ENCODE measurements at regions not wholly inside any gene's neighbourhood (a gene's known extent, or its start where the extent isn't known, plus 50 kb on each side); places are given as distances from the start of the nearest gene placed in this dataset.
A peak's percentile ranks its signal among the peaks of the same experiment; 100 is the strongest.
"Not testable (repeated sequence)": the region's sequence is repeated elsewhere in the genome, so short reads cannot be mapped to it uniquely, and the experiment has no call there.

DNA sequence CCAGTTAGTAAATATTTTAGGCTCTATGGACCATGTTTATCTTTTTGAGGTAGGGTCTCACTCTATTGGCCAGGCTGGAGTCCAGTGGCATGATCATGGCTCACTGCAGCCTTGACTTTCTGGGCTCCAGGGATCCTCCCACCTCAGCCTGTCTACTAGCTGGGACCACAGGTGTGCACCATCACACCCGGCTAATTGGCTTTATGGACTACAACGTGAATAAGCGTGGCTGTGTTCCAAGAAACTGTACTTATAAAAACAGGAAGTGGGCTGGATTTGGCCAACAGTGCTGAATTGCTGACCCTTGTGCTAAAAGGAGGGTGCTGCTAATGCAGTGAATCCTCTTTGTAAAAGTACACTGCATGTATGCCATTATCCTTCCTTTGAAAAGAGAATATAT lies 111.7 kb upstream of the CDK13 start:
- DNase-seq (ENCODE audit: low read depth in 2 of 2): peak; percentile 61 to 75
- no peak for TF ChIP-seq CTCF (IDR thresholded peaks at IDR 0.05; ENCODE audit: low read depth, low read length)
- H3K4me3 ChIP-seq (replicated peaks in 1 of 2; ENCODE audit: low read depth in 2 of 2, low read length in 2 of 2): no peak overlapping the region

GRCh38 chr7:39845006-39845405 lies 105.0 kb upstream of the CDK13 start:
- H3K4me3 ChIP-seq (replicated peaks in 1 of 2; ENCODE audit: low read depth in 2 of 2, low read length in 2 of 2): no peak overlapping the region
- no peak for DNase-seq (ENCODE audit: low read depth in 2 of 2)
- no peak for TF ChIP-seq CTCF (IDR thresholded peaks at IDR 0.05; ENCODE audit: low read depth, low read length)

DNA sequence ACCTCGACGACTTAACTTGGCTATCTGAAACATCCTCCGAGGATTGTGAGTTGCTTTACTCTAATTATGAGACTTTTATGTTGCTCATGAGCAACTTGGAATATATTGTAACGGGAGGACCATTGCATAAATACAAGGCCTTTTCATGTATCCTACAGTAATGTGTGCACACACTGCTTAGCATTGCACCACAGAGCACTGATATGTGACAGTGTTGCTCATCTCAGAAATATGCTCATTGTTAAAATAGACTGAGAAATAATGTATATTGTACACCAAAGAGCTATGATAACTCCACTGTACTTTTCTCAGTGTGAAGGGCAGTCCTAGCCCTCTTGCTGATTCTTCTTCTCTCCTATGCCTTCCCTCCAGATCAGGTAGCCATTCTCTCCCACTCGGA lies 102.8 kb upstream of the CDK13 start:
- TF ChIP-seq CTCF (IDR thresholded peaks at IDR 0.05; ENCODE audit: low read depth, low read length): no peak
- peak in 1 of 2 donors; percentile 22 for DNase-seq (ENCODE audit: low read depth in 2 of 2)
- H3K4me3 ChIP-seq (replicated peaks in 1 of 2; ENCODE audit: low read depth in 2 of 2, low read length in 2 of 2): no peak overlapping the region

DNA sequence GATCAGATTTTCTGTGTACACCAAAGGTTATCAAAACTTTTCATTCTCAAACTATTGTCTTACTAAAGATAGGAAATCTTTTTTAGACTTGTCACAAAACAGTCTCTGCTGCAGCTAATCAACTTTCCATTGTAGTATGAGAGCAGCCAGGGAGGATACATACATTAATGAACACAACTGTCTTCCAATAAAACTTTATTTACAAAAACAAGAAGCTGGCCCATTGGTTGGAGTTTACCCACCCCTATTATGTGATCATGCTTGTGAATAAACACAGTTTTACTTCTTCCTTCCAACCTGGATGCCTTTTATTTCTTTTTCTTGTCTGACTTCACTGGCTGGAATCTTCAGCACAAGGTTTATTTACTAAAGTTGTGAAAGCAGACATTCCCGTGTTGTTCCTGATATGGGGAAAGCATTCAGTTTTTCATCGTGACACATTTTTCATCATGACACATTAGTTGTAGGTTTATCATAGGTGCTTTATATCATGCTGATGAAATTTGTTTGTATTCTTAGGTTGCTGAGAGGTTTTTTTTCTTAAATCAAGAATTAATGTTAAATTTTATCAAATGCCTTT lies 98.5 kb upstream of the CDK13 start:
- no peak for DNase-seq (ENCODE audit: low read depth in 2 of 2)
- no peak overlapping the region for H3K4me3 ChIP-seq (replicated peaks in 1 of 2; ENCODE audit: low read depth in 2 of 2, low read length in 2 of 2)
- TF ChIP-seq CTCF (IDR thresholded peaks at IDR 0.05; ENCODE audit: low read depth, low read length): no peak

- H3K4me3 ChIP-seq (replicated peaks in 1 of 2; ENCODE audit: low read depth in 2 of 2, low read length in 2 of 2): peak overlapping the region in 1 of 2 donors; percentile 13
- DNase-seq (ENCODE audit: low read depth in 2 of 2): not testable (repeated sequence)
These were observed 95.3 kb upstream of the CDK13 start for GRCh38 chr7:39854616-39855324.

GRCh38 chr7:39855325-39855674 lies 94.8 kb upstream of the CDK13 start:
- no peak for DNase-seq (ENCODE audit: low read depth in 2 of 2)
- no peak for TF ChIP-seq CTCF (IDR thresholded peaks at IDR 0.05; ENCODE audit: low read depth, low read length)
- peak overlapping the region in 1 of 2 donors; percentile 11 for H3K4me3 ChIP-seq (replicated peaks in 1 of 2; ENCODE audit: low read depth in 2 of 2, low read length in 2 of 2)

DNA sequence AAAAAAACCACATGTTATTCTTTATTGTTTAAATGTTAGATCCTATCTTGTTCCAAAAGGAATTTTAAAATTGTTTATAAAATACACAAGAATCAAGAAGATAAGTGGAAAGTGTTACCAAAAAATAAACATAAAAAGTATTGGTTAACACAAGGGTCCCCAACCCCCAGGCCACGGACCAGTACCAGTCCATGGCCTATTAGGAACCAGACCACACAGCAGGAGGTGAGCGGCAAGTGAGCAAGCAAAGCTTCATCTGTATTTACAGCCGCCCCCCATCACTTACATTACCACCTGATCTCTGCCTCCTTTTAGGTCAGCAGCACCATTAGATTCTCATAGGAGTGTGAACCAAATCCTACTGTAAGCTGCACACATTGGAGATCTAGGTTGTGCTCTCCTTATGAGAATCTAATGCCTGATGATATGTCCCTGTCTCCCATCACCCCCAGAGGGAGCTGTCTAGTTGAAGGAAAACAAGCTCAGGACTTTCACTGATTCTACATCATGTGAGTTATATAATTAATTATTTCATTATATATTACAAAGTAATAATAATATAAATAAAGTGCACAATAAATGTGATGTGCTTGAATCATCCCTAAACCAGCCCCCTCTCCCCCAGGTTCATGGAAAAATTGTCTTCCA lies 86.3 kb upstream of the CDK13 start:
- TF ChIP-seq CTCF (IDR thresholded peaks at IDR 0.05; ENCODE audit: low read depth, low read length): peak; percentile 17
- DNase-seq (ENCODE audit: low read depth in 2 of 2): peak; percentile 7 to 38
- H3K4me3 ChIP-seq (replicated peaks in 1 of 2; ENCODE audit: low read depth in 2 of 2, low read length in 2 of 2): not testable (repeated sequence)

- not testable (repeated sequence) for DNase-seq (ENCODE audit: low read depth in 2 of 2); H3K4me3 ChIP-seq (replicated peaks in 1 of 2; ENCODE audit: low read depth in 2 of 2, low read length in 2 of 2)
These were observed 80.1 kb upstream of the CDK13 start for GRCh38 chr7:39869888-39870522.

DNA sequence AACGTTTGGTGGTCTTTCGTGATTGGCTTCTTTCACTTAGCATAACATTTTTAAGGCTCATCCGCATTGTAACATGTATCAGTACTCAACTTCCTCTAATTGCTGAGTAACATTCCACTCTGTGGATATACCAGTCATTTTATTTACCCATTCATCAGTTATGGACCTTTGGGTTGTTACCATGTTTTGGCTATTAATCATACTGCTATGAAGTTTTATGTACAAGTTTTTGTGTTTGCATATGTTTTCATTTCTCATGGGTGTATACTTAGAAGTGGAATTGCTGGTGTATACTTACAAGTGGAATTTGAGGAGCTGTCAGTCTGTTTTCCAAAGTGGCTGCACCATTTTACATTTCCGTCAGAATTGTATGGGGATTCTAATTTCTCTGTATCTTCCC lies 78.4 kb upstream of the CDK13 start:
- not testable (repeated sequence) for DNase-seq (ENCODE audit: low read depth in 2 of 2)

More for the DNA sequence above, 78.4 kb upstream of the CDK13 start:
- H3K4me3 ChIP-seq (replicated peaks in 1 of 2; ENCODE audit: low read depth in 2 of 2, low read length in 2 of 2): not testable (repeated sequence)

Measured in cardiac fibroblast (primary cell).